GM23248 (cell line): ENCODE measurements at regions not wholly inside any gene's neighbourhood (a gene's known extent, or its start where the extent isn't known, plus 50 kb on each side); places are given as distances from the start of the nearest gene placed in this dataset.

Experiments used
- DNase-seq: peaks from one replicate; pipeline ENCODE4 v3.0.0-alpha.2; 2015
- H2AFZ ChIP-seq: fragments of 200-600 bp; sonication (generic); 2 replicates; pipeline ENCODE4 v1.6.1; 2016; ENCODE audit warnings: antibody characterized with exemption
- H3F3A ChIP-seq: fragments of 200-600 bp; sonication (generic); 2 replicates; pipeline ENCODE4 v1.6.1; 2016; ENCODE audit warnings: mild to moderate bottlenecking, antibody characterized with exemption, mixed run types; ENCODE audit not compliant: insufficient read depth
- H3K27ac ChIP-seq: fragments of 200-600 bp; sonication (generic); 2 replicates; pipeline ENCODE4 v1.5.1; 2016; ENCODE audit warnings: mild to moderate bottlenecking
- H3K27me3 ChIP-seq: fragments of 200-600 bp; sonication (generic); replicated peaks from 2 replicates; pipeline ENCODE4 v1.6.1; 2016; ENCODE audit warnings: mild to moderate bottlenecking; ENCODE audit not compliant: insufficient read depth
- H3K36me3 ChIP-seq: fragments of 200-600 bp; sonication (generic); 2 replicates; pipeline ENCODE4 v1.6.1; 2016; ENCODE audit warnings: low read depth, mild to moderate bottlenecking
- H3K4me1 ChIP-seq: fragments of 200-600 bp; sonication (generic); 2 replicates; pipeline ENCODE4 v1.6.1; 2016; ENCODE audit warnings: mild to moderate bottlenecking; ENCODE audit not compliant: insufficient read depth
- H3K4me2 ChIP-seq: fragments of 200-600 bp; sonication (generic); one replicate; pipeline ENCODE4 v1.6.1; 2016; ENCODE audit warnings: mild to moderate bottlenecking; ENCODE audit not compliant: unreplicated experiment
- H3K4me3 ChIP-seq: fragments of 200-600 bp; sonication (generic); 2 replicates; pipeline ENCODE4 v1.5.1; 2016; ENCODE audit warnings: mild to moderate bottlenecking
- H3K79me2 ChIP-seq: fragments of 200-600 bp; sonication (generic); 2 replicates; pipeline ENCODE4 v1.6.1; 2016; ENCODE audit warnings: mild to moderate bottlenecking; ENCODE audit not compliant: insufficient read depth
- H3K9ac ChIP-seq: fragments of 200-600 bp; sonication (generic); 2 replicates; pipeline ENCODE4 v1.6.1; 2016; ENCODE audit warnings: mild to moderate bottlenecking
- H3K9me2 ChIP-seq: fragments of 200-600 bp; sonication (generic); 2 replicates; pipeline ENCODE4 v1.6.1; 2016; ENCODE audit warnings: mixed run types, mild to moderate bottlenecking, moderate library complexity; ENCODE audit not compliant: insufficient read depth
- H3K9me3 ChIP-seq: fragments of 200-600 bp; sonication (generic); one replicate; pipeline ENCODE4 v1.6.1; 2017; ENCODE audit warnings: low read depth
- H4K20me1 ChIP-seq: fragments of 200-600 bp; sonication (generic); 2 replicates; pipeline ENCODE4 v1.6.0; 2016; ENCODE audit not compliant: insufficient read depth
- EZH2 ChIP-seq: fragments of 200-600 bp; sonication (generic); IDR thresholded peaks from 2 replicates; pipeline ENCODE4 v1.6.1; 2018; ENCODE audit warnings: antibody characterized with exemption, mild to moderate bottlenecking; ENCODE audit not compliant: insufficient read depth, poor library complexity, severe bottlenecking
- EZH2phosphoT487 ChIP-seq: fragments of 200-600 bp; sonication (generic); IDR thresholded peaks from 2 replicates; pipeline ENCODE4 v1.6.1; 2018; ENCODE audit warnings: antibody characterized with exemption, moderate library complexity, mild to moderate bottlenecking, low read depth; ENCODE audit not compliant: insufficient read depth
- WGBS, 2 experiments: methylation state at CpG; one replicate each; pipeline ENCODE4 v1.1.6; 2015 to 2017; ENCODE audit warnings: low lambda C conversion rate in 2 of 2, low coverage in 1 of 2; ENCODE audit errors: missing lambda C conversion rate in 2 of 2; 5-methylcytosine and 5-hydroxymethylcytosine counted together
- in situ Hi-C: fragments of 300-500 bp; cut with MboI; formaldehyde crosslinking; loops from 2 replicates; pipeline ENCODE4 v1.15.0; 2020

DNA sequence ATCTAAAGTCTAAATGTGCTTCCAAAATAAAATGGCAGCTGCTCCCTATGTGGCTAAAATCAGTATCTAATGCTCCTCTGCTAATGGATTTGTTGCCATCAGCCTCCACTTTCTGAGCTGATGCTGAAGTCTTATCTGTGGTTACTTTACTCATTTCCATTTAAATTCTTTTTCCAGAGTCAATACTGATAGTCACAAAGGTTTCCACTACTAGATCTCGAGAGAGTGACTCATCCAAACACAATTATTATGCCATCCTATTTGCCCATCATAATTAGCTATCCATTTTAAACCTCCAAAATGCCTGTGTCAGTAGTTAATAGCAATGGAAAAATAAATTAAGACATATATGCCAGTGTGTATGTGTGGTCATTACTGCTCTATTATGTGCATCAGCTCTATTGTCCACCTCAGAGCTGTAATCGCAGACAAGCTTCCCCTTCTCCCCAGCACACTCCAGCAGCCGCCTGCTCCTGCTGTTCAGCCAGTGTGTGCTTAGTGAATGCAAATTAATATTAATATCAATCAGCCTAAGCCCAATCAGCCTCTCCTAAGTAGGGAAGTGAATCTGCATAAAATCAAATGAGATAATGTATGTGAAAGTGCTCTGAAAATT lies 199.8 kb upstream of the ZIC3 start:
- Histone ChIP-seq H3K9me2 (no peaks in the 10 kb centered on the region), H3K4me3 (no peak overlapping the region), H3K79me2 (no peaks in the 10 kb centered on the region), H3K4me2 (no peak overlapping the region), H3F3A (no peaks in the 10 kb centered on the region), H3K36me3 (no peaks in the 10 kb centered on the region), H3K27me3 (no peaks in the 10 kb centered on the region), H4K20me1 (no peaks in the 10 kb centered on the region), H3K9ac (no peak overlapping the region), H3K4me1 (no peaks in the 10 kb centered on the region), H3K27ac (no peak overlapping the region), H3K9me3 (no peaks in the 10 kb centered on the region), H2AFZ (no peak overlapping the region)
- 11 to 20% methylated on average over 3 of the region's 3 CpGs for WGBS, 2 experiments
- in situ Hi-C loops = no loop called here
- no peak for DNase-seq
- TF ChIP-seq EZH2 (no peak), EZH2phosphoT487 (no peak)

- Histone ChIP-seq H3K9me3 (no peaks in the 10 kb centered on the region), H3K4me1 (no peaks in the 10 kb centered on the region), H4K20me1 (no peaks in the 10 kb centered on the region), H3F3A (no peaks in the 10 kb centered on the region), H3K9ac (no peak overlapping the region), H3K9me2 (no peaks in the 10 kb centered on the region), H3K27me3 (no peaks in the 10 kb centered on the region), H3K4me3 (no peak overlapping the region), H3K27ac (no peak overlapping the region), H3K79me2 (no peaks in the 10 kb centered on the region), H3K36me3 (no peaks in the 10 kb centered on the region), H3K4me2 (no peak overlapping the region), H2AFZ (no peak overlapping the region)
- WGBS, 2 experiments = 0 to 6% methylated on average over 1 of the region's 1 CpG
- in situ Hi-C loops = no loop called here
- no peak for DNase-seq
- TF ChIP-seq EZH2phosphoT487 (no peak), EZH2 (no peak)
Observed at GRCh38 chrX:137363559-137363958, 202.4 kb upstream of the ZIC3 start.

DNA sequence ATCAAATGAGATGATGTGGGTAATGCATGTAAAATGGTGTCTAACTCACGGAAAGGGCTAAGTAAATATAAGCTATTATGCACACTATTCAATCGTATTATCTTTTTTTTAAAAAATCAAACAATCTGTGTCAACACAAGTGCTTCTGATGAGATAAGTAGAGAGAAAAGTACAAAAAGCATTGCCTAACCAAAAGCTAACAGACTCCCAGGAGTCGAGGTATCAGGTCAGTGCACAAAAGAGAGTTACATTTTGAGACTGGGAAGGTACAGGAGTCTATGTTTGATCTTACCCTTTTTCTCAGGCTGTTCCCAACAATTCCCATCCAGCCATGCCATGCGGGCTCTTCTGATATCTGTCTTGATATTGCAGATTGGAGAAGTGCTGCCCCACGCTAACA lies 203.3 kb upstream of the ZIC3 start:
- in situ Hi-C loops = no loop called here
- Histone ChIP-seq H3K4me3 (no peak overlapping the region), H3K9me2 (no peaks in the 10 kb centered on the region), H3K4me1 (no peaks in the 10 kb centered on the region), H3K36me3 (no peaks in the 10 kb centered on the region), H3F3A (no peaks in the 10 kb centered on the region), H2AFZ (no peak overlapping the region), H3K27ac (no peak overlapping the region), H3K4me2 (no peak overlapping the region), H4K20me1 (no peaks in the 10 kb centered on the region), H3K79me2 (no peaks in the 10 kb centered on the region), H3K27me3 (no peaks in the 10 kb centered on the region), H3K9ac (no peak overlapping the region), H3K9me3 (no peaks in the 10 kb centered on the region)
- no peak for TF ChIP-seq EZH2phosphoT487
- TF ChIP-seq EZH2 = no peak
- WGBS, 2 experiments = 24 to 26% methylated on average over 5 of the region's 5 CpGs
- no peak for DNase-seq

DNA sequence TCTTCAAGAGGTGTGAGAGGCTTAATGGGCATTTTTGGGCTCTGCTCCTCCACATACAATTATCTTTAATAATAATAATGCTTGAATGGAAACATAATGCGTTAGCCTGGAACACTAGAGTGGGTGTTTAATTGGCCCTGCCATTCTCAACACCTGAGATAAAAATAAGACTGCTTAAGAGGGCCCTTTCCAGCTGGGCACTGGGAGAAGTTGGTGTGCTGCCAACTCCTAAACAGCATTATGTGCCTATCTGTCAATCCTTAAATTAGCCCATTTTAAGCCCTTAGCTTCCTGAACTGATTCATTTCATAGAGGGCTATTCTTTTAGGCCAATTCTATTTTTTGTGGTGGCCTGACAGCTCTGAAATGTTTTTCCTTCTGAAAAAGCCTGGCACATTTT lies 211.1 kb upstream of the ZIC3 start:
- Histone ChIP-seq H3K4me2 (no peak overlapping the region), H4K20me1 (no peaks in the 10 kb centered on the region), H3K27ac (no peak overlapping the region), H3K9me3 (no peaks in the 10 kb centered on the region), H3K36me3 (no peaks in the 10 kb centered on the region), H3K79me2 (no peaks in the 10 kb centered on the region), H3K9ac (no peak overlapping the region), H3K27me3 (no peaks in the 10 kb centered on the region), H2AFZ (no peak overlapping the region), H3K4me3 (no peak overlapping the region), H3K4me1 (no peaks in the 10 kb centered on the region), H3K9me2 (no peaks in the 10 kb centered on the region), H3F3A (no peaks in the 10 kb centered on the region)
- WGBS, 2 experiments = 14 to 18% methylated on average over 1 of the region's 1 CpG
- in situ Hi-C loops = no loop called here
- no peak for DNase-seq
- TF ChIP-seq EZH2phosphoT487 (no peak), EZH2 (no peak)

DNA sequence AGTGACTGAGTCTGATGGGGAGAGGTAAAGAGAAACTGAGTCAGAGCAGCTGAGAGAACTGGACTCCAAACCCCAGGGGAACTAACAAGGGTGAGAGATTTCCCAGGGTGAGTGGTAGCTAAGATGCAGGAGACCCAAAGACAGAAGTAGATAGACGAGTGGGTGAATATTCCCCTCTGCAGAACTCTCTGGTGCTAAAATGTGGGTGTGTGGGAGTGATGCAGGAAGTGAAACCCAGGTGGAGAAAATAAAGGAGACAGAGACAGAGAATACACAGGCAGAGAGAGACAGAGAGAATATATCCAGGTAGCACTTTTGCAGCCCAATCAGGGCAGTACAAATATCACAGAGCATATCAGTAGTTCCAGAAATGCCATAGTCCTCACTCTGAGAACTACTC lies 212.5 kb upstream of the ZIC3 start:
- Histone ChIP-seq H3K4me3 (no peak overlapping the region), H3K36me3 (no peaks in the 10 kb centered on the region), H3K27me3 (no peaks in the 10 kb centered on the region), H3K79me2 (no peaks in the 10 kb centered on the region), H2AFZ (no peak overlapping the region), H4K20me1 (no peaks in the 10 kb centered on the region), H3K4me2 (no peak overlapping the region), H3F3A (no peaks in the 10 kb centered on the region), H3K9me3 (no peaks in the 10 kb centered on the region), H3K9ac (no peak overlapping the region), H3K27ac (no peak overlapping the region), H3K9me2 (no peaks in the 10 kb centered on the region), H3K4me1 (no peaks in the 10 kb centered on the region)
- DNase-seq = no peak
- WGBS, 2 experiments = 0% methylated on average over 1 of the region's 1 CpG
- TF ChIP-seq EZH2 (no peak), EZH2phosphoT487 (no peak)
- in situ Hi-C loops = no loop called here
